ENCODE measurements at regions not wholly inside any gene's neighbourhood (a gene's known extent, or its start where the extent isn't known, plus 50 kb on each side); places are given as distances from the start of the nearest gene placed in this dataset.
"Not testable (repeated sequence)": the region's sequence is repeated elsewhere in the genome, so short reads cannot be mapped to it uniquely, and the experiment has no call there.

DNA sequence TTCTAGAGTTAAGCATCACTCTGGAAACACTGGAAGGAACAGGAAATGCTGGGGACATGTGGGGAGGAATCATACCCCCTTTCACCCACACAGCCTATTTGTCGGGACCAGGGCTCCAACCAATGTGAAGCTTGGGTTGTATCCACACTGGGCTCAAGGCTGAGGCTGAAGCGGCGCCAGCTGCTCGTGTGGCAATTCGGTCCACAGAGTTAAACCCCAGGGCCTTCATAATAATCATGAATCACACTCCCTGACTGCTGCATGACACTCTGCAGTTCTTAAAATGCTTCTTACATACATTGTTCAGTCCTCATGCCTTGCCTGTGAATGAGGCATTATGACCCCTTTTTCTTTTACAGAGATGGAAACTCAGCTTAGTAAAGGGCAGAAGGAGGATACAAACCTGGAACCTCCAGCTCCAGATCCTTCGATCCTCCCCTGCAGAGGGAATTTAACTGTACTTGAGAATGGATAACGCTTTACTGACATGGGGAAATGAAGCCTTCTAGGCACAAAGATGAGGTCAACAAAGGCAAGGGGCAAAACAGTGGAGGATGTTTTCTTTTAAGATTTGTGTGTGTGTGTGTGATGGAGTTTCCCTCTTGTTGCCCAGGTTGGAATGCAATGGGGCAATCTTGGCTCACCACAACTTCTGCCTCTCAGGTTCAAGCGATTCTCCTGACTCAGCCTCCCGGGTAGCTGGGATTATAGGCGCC, 72.7 kb downstream of the SOX9 start:
- H3K27me3 ChIP-seq, result no peaks in the 10 kb centered on the region
- no peaks in the 10 kb centered on the region for H3K9me3 ChIP-seq
- H3K4me3 ChIP-seq, result no peak overlapping the region
- no peaks in the 10 kb centered on the region for H3K4me1 ChIP-seq
- peak; percentile 89 for DNase-seq (ENCODE audit: low spot score)
- TF ChIP-seq CTCF (IDR thresholded peaks at IDR 0.05), result no peak
- no peaks in the 10 kb centered on the region for H3K36me3 ChIP-seq
- peak overlapping the region in 1 of 2 donors; percentile 74 for H3K27ac ChIP-seq

GRCh38 chr17:72194107-72194440, 73.3 kb downstream of the SOX9 start:
- not testable (repeated sequence) for H3K9me3 ChIP-seq, H3K4me1 ChIP-seq, H3K4me3 ChIP-seq, H3K27ac ChIP-seq, H3K27me3 ChIP-seq, H3K36me3 ChIP-seq
- peak; percentile 58 for DNase-seq (ENCODE audit: low spot score)

DNA sequence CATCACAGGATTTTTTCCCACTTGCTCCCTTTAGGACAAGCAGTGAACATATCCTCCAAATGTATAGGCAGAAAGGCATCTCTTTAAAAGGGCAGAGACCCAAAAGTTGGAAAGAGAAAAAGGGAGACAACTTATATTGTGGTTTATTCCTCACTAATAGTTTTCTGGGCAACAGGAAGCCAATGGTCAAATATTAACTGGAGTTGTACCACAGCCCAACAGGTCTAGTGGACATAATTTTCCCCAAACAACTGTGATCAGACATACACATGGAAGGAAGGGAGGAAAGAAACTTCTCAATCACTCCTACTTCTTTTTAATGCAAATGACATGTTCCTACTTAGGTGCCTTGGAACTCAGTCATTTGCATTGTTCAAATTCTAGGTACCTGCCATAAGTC, 78.4 kb downstream of the SOX9 start:
- H3K9me3 ChIP-seq, result no peaks in the 10 kb centered on the region
- no peak overlapping the region for H3K4me3 ChIP-seq
- DNase-seq (ENCODE audit: low spot score), result no peak
- H3K4me1 ChIP-seq, result no peaks in the 10 kb centered on the region
- H3K27me3 ChIP-seq, result no peaks in the 10 kb centered on the region
- no peak for TF ChIP-seq CTCF (IDR thresholded peaks at IDR 0.05)
- no peak overlapping the region for H3K27ac ChIP-seq
- H3K36me3 ChIP-seq, result no peaks in the 10 kb centered on the region

DNA sequence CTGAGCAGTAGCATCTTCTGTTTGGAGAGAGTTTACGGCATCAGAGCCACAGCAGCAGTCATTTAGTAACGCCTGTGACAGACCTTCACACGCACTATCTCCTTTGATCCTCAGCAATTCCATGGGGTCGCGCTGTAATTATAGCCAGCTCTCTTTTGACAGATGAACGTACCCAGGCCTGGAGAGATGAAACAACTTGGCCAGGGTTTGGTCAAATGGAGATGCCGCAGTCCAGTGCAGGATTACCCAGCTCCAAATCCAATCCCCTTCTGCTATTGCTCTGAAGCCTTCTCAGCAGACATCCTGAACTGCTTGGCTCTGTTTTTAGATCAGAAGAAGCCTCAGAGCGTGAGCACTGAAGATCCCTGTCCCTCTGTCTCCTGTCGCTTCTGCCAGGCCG, 83.9 kb downstream of the SOX9 start:
- H3K27ac ChIP-seq, result no peak overlapping the region
- no peak overlapping the region for H3K4me3 ChIP-seq
- H3K36me3 ChIP-seq, result no peaks in the 10 kb centered on the region
- no peak for TF ChIP-seq CTCF (IDR thresholded peaks at IDR 0.05)
- H3K27me3 ChIP-seq, result no peaks in the 10 kb centered on the region
- H3K9me3 ChIP-seq, result no peaks in the 10 kb centered on the region
- no peak for DNase-seq (ENCODE audit: low spot score)
- no peaks in the 10 kb centered on the region for H3K4me1 ChIP-seq

GRCh38 chr17:72205357-72205756, 84.5 kb downstream of the SOX9 start:
- no peaks in the 10 kb centered on the region for H3K36me3 ChIP-seq
- DNase-seq (ENCODE audit: low spot score), result no peak

GRCh38 chr17:72205822-72206221, 85.0 kb downstream of the SOX9 start:
- TF ChIP-seq CTCF (IDR thresholded peaks at IDR 0.05), result no peak
- H3K27ac ChIP-seq, result no peak overlapping the region
- H3K27me3 ChIP-seq, result no peaks in the 10 kb centered on the region
- no peaks in the 10 kb centered on the region for H3K9me3 ChIP-seq
- no peaks in the 10 kb centered on the region for H3K4me1 ChIP-seq
- no peaks in the 10 kb centered on the region for H3K36me3 ChIP-seq
- DNase-seq (ENCODE audit: low spot score), result no peak
- no peak overlapping the region for H3K4me3 ChIP-seq

More at GRCh38 chr17:72205357-72205756, 84.5 kb downstream of the SOX9 start:
- H3K27ac ChIP-seq, result no peak overlapping the region
- H3K4me1 ChIP-seq, result no peaks in the 10 kb centered on the region
- no peak for TF ChIP-seq CTCF (IDR thresholded peaks at IDR 0.05)
- H3K27me3 ChIP-seq, result no peaks in the 10 kb centered on the region
- H3K4me3 ChIP-seq, result no peak overlapping the region
- H3K9me3 ChIP-seq, result no peaks in the 10 kb centered on the region
